ENCODE measurements at regions not wholly inside any gene's neighbourhood (a gene's known extent, or its start where the extent isn't known, plus 50 kb on each side); places are given as distances from the start of the nearest gene placed in this dataset.

DNA sequence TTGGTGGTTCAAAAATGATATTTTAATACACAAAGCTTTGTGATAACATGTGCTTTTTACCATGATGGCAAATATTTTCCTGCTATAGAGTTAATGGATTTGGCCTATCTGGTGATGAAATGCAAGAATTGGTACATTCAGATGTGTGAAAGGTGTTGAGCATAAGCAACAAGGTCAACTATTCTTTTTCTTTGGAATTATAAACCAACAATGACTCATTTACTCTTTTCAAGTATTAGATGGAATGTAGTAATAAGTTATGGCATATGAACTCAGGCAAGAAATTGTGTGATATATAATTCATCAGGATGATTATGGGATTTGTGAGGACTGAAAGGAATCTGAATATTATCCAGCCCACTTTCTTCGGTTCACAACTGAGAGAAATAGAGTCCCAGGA is 471.4 kb downstream of the ETNK1 start:
- H3K79me2 ChIP-seq (ENCODE audit: insufficient read depth, low read length): no peaks in the 10 kb centered on the region
- no peak overlapping the region for H3K27ac ChIP-seq (ENCODE audit: low read depth, low read length)
- H3K27me3 ChIP-seq (ENCODE audit: insufficient read depth, low read length): no peaks in the 10 kb centered on the region
- H4K20me1 ChIP-seq (ENCODE audit: insufficient read depth, low read length): no peaks in the 10 kb centered on the region
- no peak overlapping the region for H3K4me3 ChIP-seq (ENCODE audit: insufficient read depth, low read length)
- H2AFZ ChIP-seq (ENCODE audit: low read length): no peak overlapping the region
- no peaks in the 10 kb centered on the region for H3K36me3 ChIP-seq (ENCODE audit: insufficient read depth, low read length)
- TF ChIP-seq, protein P1, sequence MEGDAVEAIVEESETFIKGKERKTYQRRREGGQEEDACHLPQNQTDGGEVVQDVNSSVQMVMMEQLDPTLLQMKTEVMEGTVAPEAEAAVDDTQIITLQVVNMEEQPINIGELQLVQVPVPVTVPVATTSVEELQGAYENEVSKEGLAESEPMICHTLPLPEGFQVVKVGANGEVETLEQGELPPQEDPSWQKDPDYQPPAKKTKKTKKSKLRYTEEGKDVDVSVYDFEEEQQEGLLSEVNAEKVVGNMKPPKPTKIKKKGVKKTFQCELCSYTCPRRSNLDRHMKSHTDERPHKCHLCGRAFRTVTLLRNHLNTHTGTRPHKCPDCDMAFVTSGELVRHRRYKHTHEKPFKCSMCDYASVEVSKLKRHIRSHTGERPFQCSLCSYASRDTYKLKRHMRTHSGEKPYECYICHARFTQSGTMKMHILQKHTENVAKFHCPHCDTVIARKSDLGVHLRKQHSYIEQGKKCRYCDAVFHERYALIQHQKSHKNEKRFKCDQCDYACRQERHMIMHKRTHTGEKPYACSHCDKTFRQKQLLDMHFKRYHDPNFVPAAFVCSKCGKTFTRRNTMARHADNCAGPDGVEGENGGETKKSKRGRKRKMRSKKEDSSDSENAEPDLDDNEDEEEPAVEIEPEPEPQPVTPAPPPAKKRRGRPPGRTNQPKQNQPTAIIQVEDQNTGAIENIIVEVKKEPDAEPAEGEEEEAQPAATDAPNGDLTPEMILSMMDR (IDR thresholded peaks at IDR 0.05; ENCODE audit: extremely low read depth, low read depth, low read length): no peak
- H3K9me3 ChIP-seq (ENCODE audit: low read depth, low read length): no peaks in the 10 kb centered on the region
- DNase-seq (ENCODE audit: insufficient read length, low spot score, missing footprints): no peak
- no peak overlapping the region for H3K4me2 ChIP-seq (ENCODE audit: insufficient read depth, low read length)
- H3K4me1 ChIP-seq (ENCODE audit: insufficient read depth, low read length): peaks cover 3% of the 10 kb centered on the region

DNA sequence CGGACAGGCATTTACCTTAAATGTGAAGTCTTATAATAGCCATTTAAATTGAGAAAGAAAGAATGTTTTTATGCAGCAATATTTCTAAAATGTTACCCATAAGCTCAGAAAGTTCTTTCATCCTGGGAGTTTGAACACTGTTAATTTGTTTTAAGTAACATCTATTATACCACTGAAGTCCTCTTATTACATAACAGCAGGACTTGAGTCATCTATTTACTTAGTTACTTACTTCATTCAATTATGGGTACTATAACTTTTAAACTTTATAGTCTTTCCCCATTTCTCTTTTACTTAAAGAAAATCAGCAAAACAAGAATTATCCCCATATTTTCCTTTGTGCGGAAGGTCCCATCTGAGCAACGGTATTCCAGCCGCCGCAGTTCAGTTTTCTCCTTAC is 473.1 kb downstream of the ETNK1 start:
- Histone ChIP-seq H2AFZ (ENCODE audit: low read length) (no peak overlapping the region), H3K4me1 (ENCODE audit: insufficient read depth, low read length) (peaks cover 3% of the 10 kb centered on the region), H3K9me3 (ENCODE audit: low read depth, low read length) (no peaks in the 10 kb centered on the region), H3K4me3 (ENCODE audit: insufficient read depth, low read length) (no peak overlapping the region), H3K4me2 (ENCODE audit: insufficient read depth, low read length) (no peak overlapping the region), H3K36me3 (ENCODE audit: insufficient read depth, low read length) (no peaks in the 10 kb centered on the region), H4K20me1 (ENCODE audit: insufficient read depth, low read length) (no peaks in the 10 kb centered on the region), H3K27me3 (ENCODE audit: insufficient read depth, low read length) (no peaks in the 10 kb centered on the region), H3K79me2 (ENCODE audit: insufficient read depth, low read length) (no peaks in the 10 kb centered on the region), H3K27ac (ENCODE audit: low read depth, low read length) (no peak overlapping the region)
- TF ChIP-seq, protein P1 (IDR thresholded peaks at IDR 0.05; ENCODE audit: extremely low read depth, low read depth, low read length): no peak
- no peak for DNase-seq (ENCODE audit: insufficient read length, low spot score, missing footprints)

DNA sequence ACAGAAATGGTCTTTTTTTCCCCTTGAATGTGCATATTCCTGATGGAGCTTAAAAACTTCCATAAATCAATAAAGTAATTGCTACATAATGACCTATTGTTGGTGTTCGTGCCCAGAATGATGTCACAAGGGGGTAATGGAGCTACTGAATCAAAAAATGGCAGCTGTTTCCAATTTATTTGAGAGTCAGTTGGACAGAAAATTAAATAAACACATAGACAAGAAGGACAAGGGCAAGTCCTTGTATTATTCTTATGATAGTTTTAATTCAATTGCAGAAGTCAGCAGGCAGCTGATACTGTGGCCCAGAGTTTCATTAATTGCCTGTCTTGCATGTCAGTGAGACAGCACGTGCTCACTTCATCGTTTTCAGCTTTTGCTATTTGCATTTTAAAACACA is 473.5 kb downstream of the ETNK1 start:
- DNase-seq (ENCODE audit: insufficient read length, low spot score, missing footprints): no peak
- Histone ChIP-seq H3K9me3 (ENCODE audit: low read depth, low read length) (no peaks in the 10 kb centered on the region), H3K27me3 (ENCODE audit: insufficient read depth, low read length) (no peaks in the 10 kb centered on the region)

DNA sequence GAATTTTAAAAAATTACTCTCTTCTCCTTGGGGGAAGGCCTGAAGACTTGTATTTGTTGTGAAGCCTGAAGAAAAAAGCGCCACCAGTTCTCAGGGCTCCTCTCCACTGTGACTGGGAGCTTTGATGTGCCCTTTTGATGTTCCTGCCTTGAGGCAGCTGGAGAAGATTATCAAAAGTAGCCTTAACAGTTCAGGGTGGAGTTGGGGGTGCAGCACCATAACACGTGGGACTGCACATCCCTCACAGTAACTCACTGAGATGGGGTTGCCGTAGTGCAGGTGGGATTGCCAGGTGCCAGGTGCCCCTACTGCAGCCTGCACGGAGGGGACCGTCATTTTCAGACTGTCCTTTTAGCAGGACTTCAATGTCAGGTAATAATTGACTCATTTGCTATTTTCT is 474.1 kb downstream of the ETNK1 start:
- TF ChIP-seq, protein P1 (IDR thresholded peaks at IDR 0.05; ENCODE audit: extremely low read depth, low read depth, low read length): no peak
- no peak for DNase-seq (ENCODE audit: insufficient read length, low spot score, missing footprints)
- H3K9me3 ChIP-seq (ENCODE audit: low read depth, low read length): no peaks in the 10 kb centered on the region

More for the DNA sequence above, 473.5 kb downstream of the ETNK1 start:
- Histone ChIP-seq H3K4me2 (ENCODE audit: insufficient read depth, low read length) (no peak overlapping the region), H3K4me1 (ENCODE audit: insufficient read depth, low read length) (no peaks in the 10 kb centered on the region), H4K20me1 (ENCODE audit: insufficient read depth, low read length) (no peaks in the 10 kb centered on the region), H3K79me2 (ENCODE audit: insufficient read depth, low read length) (no peaks in the 10 kb centered on the region), H3K4me3 (ENCODE audit: insufficient read depth, low read length) (no peak overlapping the region), H3K36me3 (ENCODE audit: insufficient read depth, low read length) (no peaks in the 10 kb centered on the region), H3K27ac (ENCODE audit: low read depth, low read length) (no peak overlapping the region), H2AFZ (ENCODE audit: low read length) (no peak overlapping the region)
- TF ChIP-seq, protein P1 (IDR thresholded peaks at IDR 0.05; ENCODE audit: extremely low read depth, low read depth, low read length): no peak

More for the DNA sequence above, 474.1 kb downstream of the ETNK1 start:
- no peaks in the 10 kb centered on the region for H3K4me1 ChIP-seq (ENCODE audit: insufficient read depth, low read length)
- no peak overlapping the region for H3K4me3 ChIP-seq (ENCODE audit: insufficient read depth, low read length)
- H3K4me2 ChIP-seq (ENCODE audit: insufficient read depth, low read length): no peak overlapping the region
- no peak overlapping the region for H3K27ac ChIP-seq (ENCODE audit: low read depth, low read length)
- H3K79me2 ChIP-seq (ENCODE audit: insufficient read depth, low read length): no peaks in the 10 kb centered on the region
- H3K36me3 ChIP-seq (ENCODE audit: insufficient read depth, low read length): no peaks in the 10 kb centered on the region
- H4K20me1 ChIP-seq (ENCODE audit: insufficient read depth, low read length): no peaks in the 10 kb centered on the region
- H3K27me3 ChIP-seq (ENCODE audit: insufficient read depth, low read length): no peaks in the 10 kb centered on the region
- H2AFZ ChIP-seq (ENCODE audit: low read length): no peak overlapping the region

Measured in osteoblast (primary cell).